Colonic mucosa (tissue), 4 donors: ENCODE measurements at regions not wholly inside any gene's neighbourhood (a gene's known extent, or its start where the extent isn't known, plus 50 kb on each side); places are given as distances from the start of the nearest gene placed in this dataset.

Experiments
- DNase-seq: peaks from one replicate; pipeline ENCODE4 v3.0.0-alpha.2; 2020
- H3K27ac ChIP-seq: fragments of 200-600 bp; one replicate; pipeline ENCODE4 v1.8.0; 2021
- H3K27me3 ChIP-seq: fragments of 200-600 bp; one replicate; pipeline ENCODE4 v1.8.0; 2021
- H3K36me3 ChIP-seq: fragments of 200-600 bp; one replicate; pipeline ENCODE4 v1.8.0; 2021
- H3K4me1 ChIP-seq: fragments of 200-600 bp; one replicate; pipeline ENCODE4 v1.8.0; 2021; ENCODE audit warnings: mild to moderate bottlenecking
- H3K4me3 ChIP-seq: fragments of 200-600 bp; one replicate; pipeline ENCODE4 v1.8.0; 2021
- H3K9ac ChIP-seq, 2 donors: one replicate each; pipeline ENCODE4 v1.7.0; 2013; ENCODE audit warnings: control low read depth in 2 of 2, low read depth in 2 of 2, low read length in 2 of 2
- H3K9me3 ChIP-seq: fragments of 200-600 bp; one replicate; pipeline ENCODE4 v1.8.0; 2021
- CTCF ChIP-seq: fragments of 200-600 bp; IDR thresholded peaks from one replicate; pipeline ENCODE4 v1.8.0; 2022; ENCODE audit warnings: antibody characterized with exemption, mild to moderate bottlenecking
- intact Hi-C: fragments of 100-400 bp; cut with DNase I; formaldehyde crosslinking; loops from one replicate; pipeline ENCODE4 v1.14.1; 2022
- donor health status: healthy.
- donor health status: DM: no; HTN: no; CAD: no.
- donor health status: DM: no; HTN: no; CAD: no.

- H3K4me1 ChIP-seq: no peaks in the 10 kb centered on the region
- no peaks in the 10 kb centered on the region for H3K27me3 ChIP-seq
- no peak overlapping the region for H3K4me3 ChIP-seq
- H3K36me3 ChIP-seq: no peaks in the 10 kb centered on the region
- intact Hi-C loops: no loop called here
- TF ChIP-seq CTCF: no peak
- no peak overlapping the region for H3K27ac ChIP-seq
- no peak overlapping the region for H3K9ac ChIP-seq
- no peaks in the 10 kb centered on the region for H3K9me3 ChIP-seq
- DNase-seq: no peak
Measured at GRCh38 chr5:133744051-133744959, 132.0 kb upstream of the FSTL4 start.

- TF ChIP-seq CTCF: no peak
- H3K4me3 ChIP-seq: no peak overlapping the region
- H3K36me3 ChIP-seq: no peaks in the 10 kb centered on the region
- no peaks in the 10 kb centered on the region for H3K9me3 ChIP-seq
- no peak for DNase-seq
- no peak overlapping the region for H3K27ac ChIP-seq
- H3K9ac ChIP-seq: no peak overlapping the region
- H3K4me1 ChIP-seq: no peaks in the 10 kb centered on the region
- intact Hi-C loops: no loop called here
- no peaks in the 10 kb centered on the region for H3K27me3 ChIP-seq
Measured at GRCh38 chr5:133742431-133742988, 130.2 kb upstream of the FSTL4 start.

GRCh38 chr5:133741818-133742355, 129.5 kb upstream of the FSTL4 start:
- Histone ChIP-seq H3K9ac (no peak overlapping the region), H3K27ac (no peak overlapping the region), H3K36me3 (no peaks in the 10 kb centered on the region), H3K4me1 (no peaks in the 10 kb centered on the region), H3K27me3 (no peaks in the 10 kb centered on the region), H3K4me3 (no peak overlapping the region), H3K9me3 (no peaks in the 10 kb centered on the region)
- intact Hi-C loops: no loop called here
- TF ChIP-seq CTCF: no peak
- no peak for DNase-seq

GRCh38 chr5:133741396-133741795, 129.1 kb upstream of the FSTL4 start:
- Histone ChIP-seq H3K36me3 (no peaks in the 10 kb centered on the region), H3K27me3 (no peaks in the 10 kb centered on the region), H3K9me3 (no peaks in the 10 kb centered on the region), H3K9ac (no peak overlapping the region), H3K4me1 (no peaks in the 10 kb centered on the region), H3K4me3 (no peak overlapping the region), H3K27ac (no peak overlapping the region)
- DNase-seq: no peak
- intact Hi-C loops: no loop called here
- no peak for TF ChIP-seq CTCF

GRCh38 chr5:133739181-133739780, 126.9 kb upstream of the FSTL4 start:
- intact Hi-C loops: no loop called here
- no peaks in the 10 kb centered on the region for H3K27me3 ChIP-seq
- no peak overlapping the region for H3K9ac ChIP-seq
- H3K4me3 ChIP-seq: no peak overlapping the region
- no peaks in the 10 kb centered on the region for H3K36me3 ChIP-seq
- no peak overlapping the region for H3K27ac ChIP-seq
- DNase-seq: no peak
- no peaks in the 10 kb centered on the region for H3K4me1 ChIP-seq
- no peak for TF ChIP-seq CTCF
- H3K9me3 ChIP-seq: no peaks in the 10 kb centered on the region
